Pancreas (tissue), 10 donors: ENCODE measurements at regions not wholly inside any gene's neighbourhood (a gene's known extent, or its start where the extent isn't known, plus 50 kb on each side); places are given as distances from the start of the nearest gene placed in this dataset.

Source experiments
- ATAC-seq, 4 donors: fragments of 200-7000 bp; cut with Tn5 transposase; one replicate each; pipeline versions ENCODE4 v1.8.0 to v1.9.1; 2020; ENCODE audit warnings: mild to moderate bottlenecking in 4 of 4, moderate library complexity in 4 of 4
- DNase-seq, 6 donors: peaks; one replicate each; pipeline ENCODE4 v3.0.0-alpha.2; 2020
- FAIRE-seq: peaks from 2 replicates; lab custom pipeline; 2012; peaks lifted over from hg19 to GRCh38; lab: Jason Lieb, UNC
- H3K27ac ChIP-seq, 4 donors: fragments of 200-600 bp; sonication (generic); 1 replicate in 3 of 4; 2 replicates in 1 of 4; pipeline versions ENCODE4 v1.5.0 to v1.8.0; 2020
- H3K27me3 ChIP-seq, 4 donors: fragments of 200-600 bp; one replicate each; pipeline ENCODE4 v1.8.0; 2021
- H3K36me3 ChIP-seq, 3 donors: fragments of 200-600 bp; sonication (generic) in 1 of 3; one replicate each; pipeline versions ENCODE4 v1.5.0 to v1.8.0; 2020 to 2021
- H3K4me1 ChIP-seq, 3 donors: fragments of 200-600 bp; one replicate each; pipeline ENCODE4 v1.8.0; 2021
- H3K4me3 ChIP-seq, 4 donors: fragments of 200-600 bp; sonication (generic) in 2 of 4; one replicate each; pipeline versions ENCODE4 v1.5.0 to v1.8.0; 2020 to 2021
- H3K9me3 ChIP-seq, 4 donors: fragments of 200-600 bp; one replicate each; pipeline ENCODE4 v1.8.0; 2021
- WGBS, 2 donors: extraction: QIAGEN DNeasy Blood & Tissue Kit; methylation state at CpG; one replicate each; pipeline ENCODE4 v1.1.7; 2013; 5-methylcytosine and 5-hydroxymethylcytosine counted together
- intact Hi-C, 3 donors: fragments of 100-400 bp; cut with DNase I; formaldehyde crosslinking; loops; one replicate each; pipeline versions ENCODE4 v1.11.1 to v1.14.2; 2022
- TF ChIP-seq, protein P1 (sequence below), 4 donors: fragments of 200-600 bp; sonication (generic) in 3 of 4; IDR thresholded peaks; one replicate each; pipeline versions ENCODE4 v1.5.0 to v1.8.0; 2021; ENCODE audit warnings: antibody characterized with exemption in 4 of 4
- donor health status: healthy with polysubstance abuse.
- donor health status: DM: no; HTN: no; CAD: no; lungs with moderate emphysema.
- donor health status: DM: no; HTN: no; CAD: no.
- donor health status: control.
- donor health status: control.
- donor health status: Bipolar disorder and iron deficiency.
- donor health status: DM: yes; HTN: yes; CAD: no.
- donor health status: DM: no; HTN: no; CAD: no.
- donor health status: DM: no; HTN: no; CAD: no.
- donor health status: DM: yes; HTN: yes; CAD: no.

DNA sequence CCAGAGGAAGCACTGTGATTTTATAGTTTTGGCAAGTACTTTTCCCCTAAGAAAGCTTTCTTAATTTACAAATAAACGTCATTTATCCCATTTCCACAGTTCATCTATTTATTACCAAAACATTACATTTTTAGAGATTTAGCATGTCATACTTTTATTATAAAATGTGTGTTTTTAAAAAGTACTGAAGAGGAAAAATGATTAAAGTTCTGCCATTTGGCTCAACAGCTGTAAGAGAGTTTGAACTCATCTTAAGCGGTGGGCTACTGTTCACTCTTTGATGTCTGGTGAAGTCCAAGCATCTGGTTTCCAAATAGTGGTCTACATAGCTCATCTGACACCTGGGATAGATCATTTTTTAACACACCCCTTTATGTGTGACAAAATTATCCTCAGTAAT is 51.3 kb upstream of the TANC1 start:
- no peak overlapping the region for H3K27ac ChIP-seq
- H3K36me3 ChIP-seq = no peaks in the 10 kb centered on the region
- ATAC-seq (no peak), FAIRE-seq (no peak), DNase-seq (no peak)
- WGBS, 2 donors = 67 to 76% methylated on average over 2 of the region's 2 CpGs
- TF ChIP-seq, protein P1, sequence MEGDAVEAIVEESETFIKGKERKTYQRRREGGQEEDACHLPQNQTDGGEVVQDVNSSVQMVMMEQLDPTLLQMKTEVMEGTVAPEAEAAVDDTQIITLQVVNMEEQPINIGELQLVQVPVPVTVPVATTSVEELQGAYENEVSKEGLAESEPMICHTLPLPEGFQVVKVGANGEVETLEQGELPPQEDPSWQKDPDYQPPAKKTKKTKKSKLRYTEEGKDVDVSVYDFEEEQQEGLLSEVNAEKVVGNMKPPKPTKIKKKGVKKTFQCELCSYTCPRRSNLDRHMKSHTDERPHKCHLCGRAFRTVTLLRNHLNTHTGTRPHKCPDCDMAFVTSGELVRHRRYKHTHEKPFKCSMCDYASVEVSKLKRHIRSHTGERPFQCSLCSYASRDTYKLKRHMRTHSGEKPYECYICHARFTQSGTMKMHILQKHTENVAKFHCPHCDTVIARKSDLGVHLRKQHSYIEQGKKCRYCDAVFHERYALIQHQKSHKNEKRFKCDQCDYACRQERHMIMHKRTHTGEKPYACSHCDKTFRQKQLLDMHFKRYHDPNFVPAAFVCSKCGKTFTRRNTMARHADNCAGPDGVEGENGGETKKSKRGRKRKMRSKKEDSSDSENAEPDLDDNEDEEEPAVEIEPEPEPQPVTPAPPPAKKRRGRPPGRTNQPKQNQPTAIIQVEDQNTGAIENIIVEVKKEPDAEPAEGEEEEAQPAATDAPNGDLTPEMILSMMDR (IDR thresholded peaks at IDR 0.05) = no peak
- no peak overlapping the region for H3K4me3 ChIP-seq
- no peaks in the 10 kb centered on the region for H3K4me1 ChIP-seq
- intact Hi-C loops = no loop called here
- H3K9me3 ChIP-seq = no peaks in the 10 kb centered on the region
- H3K27me3 ChIP-seq = no peaks in the 10 kb centered on the region

DNA sequence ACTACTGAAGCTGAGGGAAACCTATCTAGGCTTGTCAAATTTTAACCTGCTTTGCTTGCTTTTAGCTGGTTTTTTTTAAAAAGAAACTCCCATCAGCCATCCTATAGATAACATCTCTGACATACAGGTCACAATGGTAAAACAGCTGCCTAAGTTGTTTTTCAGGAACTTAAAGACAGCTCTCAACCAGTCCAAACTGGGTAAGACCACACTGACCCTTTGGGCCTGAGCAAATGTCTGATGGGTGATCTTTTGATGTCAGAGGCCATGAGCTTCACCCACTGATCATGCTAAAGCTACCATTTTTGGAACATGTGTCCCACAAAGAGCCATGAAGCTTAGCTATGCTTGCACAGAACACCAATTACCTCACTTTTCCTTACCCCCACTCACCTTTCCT is 50.0 kb upstream of the TANC1 start:
- intact Hi-C loops = no loop called here
- DNase-seq = no peak
- Histone ChIP-seq H3K4me3 (no peak overlapping the region), H3K27ac (no peak overlapping the region), H3K9me3 (no peaks in the 10 kb centered on the region), H3K4me1 (no peaks in the 10 kb centered on the region), H3K36me3 (no peaks in the 10 kb centered on the region), H3K27me3 (no peaks in the 10 kb centered on the region)
- no peak for FAIRE-seq
- no peak for ATAC-seq
- TF ChIP-seq, protein P1 (IDR thresholded peaks at IDR 0.05) = no peak
